ENCODE measurements at regions not wholly inside any gene's neighbourhood (a gene's known extent, or its start where the extent isn't known, plus 50 kb on each side); places are given as distances from the start of the nearest gene placed in this dataset.

GRCh38 chr5:124538931-124539330, 207.5 kb downstream of the ZNF608 start:
- no peak overlapping the region for H3K4me3 ChIP-seq
- H3K9ac ChIP-seq (ENCODE audit: insufficient read depth in 1 of 2, low read depth in 2 of 2, low read length in 2 of 2), result no peak overlapping the region
- no peaks in the 10 kb centered on the region for H3K79me2 ChIP-seq (ENCODE audit: control insufficient read depth, insufficient read depth, low read length)
- 0% methylated on average over 1 of the region's 1 CpG for WGBS (ENCODE audit: insufficient coverage, low coverage, missing lambda C conversion rate)
- H4K20me1 ChIP-seq (replicated peaks; ENCODE audit: control insufficient read depth, insufficient read depth, low read length), result no peaks in the 10 kb centered on the region
- FAIRE-seq, result no peak
- DNase-seq (ENCODE audit: extremely low read depth in 1 of 4, low spot score in 3 of 4), result no peak
- no peaks in the 10 kb centered on the region for H3K4me1 ChIP-seq (replicated peaks in 1 of 2; ENCODE audit: control insufficient read depth in 2 of 2, insufficient read depth in 2 of 2, low read length in 2 of 2)
- no peak overlapping the region for H3K27ac ChIP-seq (ENCODE audit: extremely low read depth, low read depth, low read length)
- H3K36me3 ChIP-seq (ENCODE audit: control insufficient read depth, insufficient read depth, low read length), result no peaks in the 10 kb centered on the region
- in situ Hi-C loops (cut with MboI) (no loop called here), intact Hi-C loops (cut with micrococcal nuclease) (no loop called here)
- H3K27me3 ChIP-seq (ENCODE audit: control insufficient read depth in 2 of 2, insufficient read depth in 2 of 2, low read length in 2 of 2), result no peaks in the 10 kb centered on the region
- H2AFZ ChIP-seq (ENCODE audit: low read depth, low read length), result no peak overlapping the region
- BruUV-seq (replicated peaks), result no TSS peak
- H3K9me1 ChIP-seq (ENCODE audit: control insufficient read depth, insufficient read depth, low read length), result peaks cover 1% of the 10 kb centered on the region
- CTCF ChIA-PET (ENCODE audit: low intra/inter-chr PET ratio), result no interaction called here
- no peaks in the 10 kb centered on the region for H3K9me3 ChIP-seq (replicated peaks; ENCODE audit: control insufficient read depth, insufficient read depth, low read depth, low read length)
- no peak overlapping the region for H3K4me2 ChIP-seq (ENCODE audit: insufficient read depth, low read length)
- ATAC-seq, result no peak
- TF ChIP-seq SMARCA5 (IDR thresholded peaks at IDR 0.05), result no peak
- peak; percentile 73 for TF ChIP-seq TFE3 (CRISPR knock-in tag; IDR thresholded peaks at IDR 0.05)
- no peak for TF ChIP-seq TSC22D4 (tag; IDR thresholded peaks at IDR 0.05)
- POLR2A ChIA-PET, result interaction anchor here (0.5 kb wide), 1 partner anchor 271 kb away, joined by 3 read pairs; no protein-coding TSS in a partner anchor

- H3K9me3 ChIP-seq (replicated peaks; ENCODE audit: control insufficient read depth, insufficient read depth, low read depth, low read length), result no peaks in the 10 kb centered on the region
- FAIRE-seq, result no peak
- no peak for DNase-seq (ENCODE audit: extremely low read depth in 1 of 4, low spot score in 3 of 4)
- ChIA-PET CTCF (ENCODE audit: low intra/inter-chr PET ratio) (no interaction called here), POLR2A (no interaction called here)
- WGBS (ENCODE audit: insufficient coverage, low coverage, missing lambda C conversion rate), result 0% methylated on average over 3 of the region's 3 CpGs
- no peaks in the 10 kb centered on the region for H3K9me1 ChIP-seq (ENCODE audit: control insufficient read depth, insufficient read depth, low read length)
- in situ Hi-C loops (cut with MboI), result no loop called here
- H3K9ac ChIP-seq (ENCODE audit: insufficient read depth in 1 of 2, low read depth in 2 of 2, low read length in 2 of 2), result no peak overlapping the region
- H3K4me2 ChIP-seq (ENCODE audit: insufficient read depth, low read length), result no peak overlapping the region
- H3K79me2 ChIP-seq (ENCODE audit: control insufficient read depth, insufficient read depth, low read length), result no peaks in the 10 kb centered on the region
- H4K20me1 ChIP-seq (replicated peaks; ENCODE audit: control insufficient read depth, insufficient read depth, low read length), result no peaks in the 10 kb centered on the region
- H3K27ac ChIP-seq (ENCODE audit: extremely low read depth, low read depth, low read length), result no peak overlapping the region
- no peaks in the 10 kb centered on the region for H3K4me1 ChIP-seq (replicated peaks in 1 of 2; ENCODE audit: control insufficient read depth in 2 of 2, insufficient read depth in 2 of 2, low read length in 2 of 2)
- no peak overlapping the region for H3K4me3 ChIP-seq
- no peak overlapping the region for H2AFZ ChIP-seq (ENCODE audit: low read depth, low read length)
- ATAC-seq, result no peak
- H3K36me3 ChIP-seq (ENCODE audit: control insufficient read depth, insufficient read depth, low read length), result no peaks in the 10 kb centered on the region
- intact Hi-C loops (cut with micrococcal nuclease), result no loop called here
- no TSS peak for BruUV-seq (replicated peaks)
- H3K27me3 ChIP-seq (ENCODE audit: control insufficient read depth in 2 of 2, insufficient read depth in 2 of 2, low read length in 2 of 2), result no peaks in the 10 kb centered on the region; a peak in 1 of 5 replicates
- TF ChIP-seq GTF2F1 (IDR thresholded peaks at IDR 0.05; ENCODE audit: low read depth, low read length), result no peak
- no peak for TF ChIP-seq LARP7 (IDR thresholded peaks at IDR 0.05)
- TF ChIP-seq ZNF507 (tag; conservative IDR thresholded peaks at IDR 0.05), result no peak
- TF ChIP-seq UBTF (IDR thresholded peaks at IDR 0.05; ENCODE audit: borderline replicate concordance in 1 of 2, low read depth in 2 of 2, low read length in 2 of 2), result no peak
- TF ChIP-seq EWSR1 (IDR thresholded peaks at IDR 0.05; ENCODE audit: borderline replicate concordance, low read depth, partially characterized antibody), result no peak
Measured at GRCh38 chr5:124538191-124538590, 208.2 kb downstream of the ZNF608 start.

All from K562 (cell line).